NK-92 treated with Interleukin-12 subunit alpha and Interleukin-12 subunit beta, amount 100 ng/mL, for 24 hours (cell line): ENCODE measurements at regions not wholly inside any gene's neighbourhood (a gene's known extent, or its start where the extent isn't known, plus 50 kb on each side); places are given as distances from the start of the nearest gene placed in this dataset.
"Not testable (repeated sequence)": the region's sequence is repeated elsewhere in the genome, so short reads cannot be mapped to it uniquely, and the experiment has no call there.

Experiments
- DNase-seq: peaks from one replicate; lab custom pipeline; 2025; lab: John Stamatoyannopoulos, UW

- no peak for DNase-seq
Measured at GRCh38 chr4:107562316-107562715, 157.7 kb downstream of the PAPSS1 start.

DNA sequence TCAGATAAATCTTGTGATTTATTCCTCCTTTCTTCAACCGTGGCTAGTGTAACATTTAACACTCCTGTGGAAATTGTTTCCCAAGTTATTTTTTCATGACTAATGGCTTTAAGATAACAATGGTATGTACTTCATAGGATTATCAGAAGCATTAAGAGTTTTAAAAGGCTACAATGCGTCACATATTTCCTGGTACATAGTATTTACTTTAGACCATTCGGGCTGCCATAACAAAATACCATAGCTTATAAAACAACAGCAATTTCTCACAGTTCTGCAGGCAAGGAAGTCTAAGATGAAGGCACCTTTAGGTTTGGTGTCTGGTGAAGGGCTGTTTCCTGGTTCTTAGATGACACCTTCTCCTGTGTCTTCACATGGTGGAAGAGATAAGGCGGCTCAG lies 158.6 kb downstream of the PAPSS1 start:
- DNase-seq, result no peak

DNA sequence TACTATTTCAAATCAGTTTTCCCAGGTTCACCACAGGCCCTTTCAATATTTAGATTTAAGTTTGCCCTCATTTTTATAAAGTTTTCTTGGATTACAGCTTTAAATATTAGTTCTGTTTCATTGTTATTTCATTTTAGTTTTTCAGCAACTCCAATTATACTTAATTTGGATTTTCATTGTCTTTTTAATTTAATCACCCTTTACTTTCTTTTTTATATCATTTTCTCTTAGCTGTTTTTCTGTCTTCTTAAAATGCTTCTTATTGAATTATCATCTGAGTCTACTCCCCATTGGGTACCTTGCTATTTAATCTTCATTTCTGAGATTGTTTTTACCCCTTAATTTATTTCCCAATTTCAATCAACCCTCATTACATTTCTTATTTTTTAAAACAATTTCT lies 160.4 kb downstream of the PAPSS1 start:
- no peak for DNase-seq

- DNase-seq, result no peak
Measured at GRCh38 chr4:107552306-107552705, 167.7 kb downstream of the PAPSS1 start.

GRCh38 chr4:107548211-107548905 lies 171.7 kb downstream of the PAPSS1 start:
- no peak for DNase-seq

DNA sequence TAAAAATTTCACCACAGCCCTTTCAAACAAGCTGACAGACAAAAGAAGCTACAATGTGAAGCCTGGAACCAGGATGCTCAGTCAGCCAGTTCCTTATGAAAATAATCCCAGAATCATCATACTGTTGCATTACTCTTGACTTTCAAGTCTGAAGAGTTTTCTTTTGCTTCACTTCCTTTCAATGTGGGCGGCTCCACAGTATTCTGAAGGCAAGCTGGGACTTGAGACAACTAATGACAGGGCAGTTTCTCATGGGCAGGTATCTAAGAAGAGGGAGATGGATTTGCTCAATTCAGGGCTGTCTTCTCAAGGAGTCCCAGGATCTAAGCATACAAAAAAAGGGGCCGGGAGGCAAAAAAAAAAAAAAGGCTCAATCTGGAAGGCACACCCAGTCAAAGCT lies 173.4 kb downstream of the PAPSS1 start:
- no peak for DNase-seq

DNA sequence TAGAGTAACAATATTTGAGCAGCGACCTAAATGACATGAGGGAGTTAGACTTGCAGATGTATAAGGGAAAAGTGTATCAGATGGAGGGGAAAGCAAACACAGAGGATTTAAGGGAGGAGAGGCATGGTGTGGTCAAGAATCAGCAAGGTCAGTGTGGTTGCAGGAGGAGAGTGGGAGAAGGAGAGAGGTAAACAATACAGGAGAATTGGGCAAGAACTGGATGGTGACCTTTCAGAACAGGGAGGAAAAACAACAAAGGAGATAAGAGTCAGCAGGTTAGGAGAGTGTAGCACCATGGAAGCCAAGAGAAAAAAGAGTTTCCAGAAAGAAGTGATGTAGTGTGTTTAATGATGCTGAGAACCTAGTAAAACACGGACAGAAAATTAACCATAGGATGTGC lies 178.5 kb downstream of the PAPSS1 start:
- no peak for DNase-seq

- DNase-seq, result no peak
Measured at GRCh38 chr4:107531927-107532326, 188.1 kb downstream of the PAPSS1 start.

GRCh38 chr4:107520368-107520767 lies 199.7 kb downstream of the PAPSS1 start:
- DNase-seq, result no peak

DNA sequence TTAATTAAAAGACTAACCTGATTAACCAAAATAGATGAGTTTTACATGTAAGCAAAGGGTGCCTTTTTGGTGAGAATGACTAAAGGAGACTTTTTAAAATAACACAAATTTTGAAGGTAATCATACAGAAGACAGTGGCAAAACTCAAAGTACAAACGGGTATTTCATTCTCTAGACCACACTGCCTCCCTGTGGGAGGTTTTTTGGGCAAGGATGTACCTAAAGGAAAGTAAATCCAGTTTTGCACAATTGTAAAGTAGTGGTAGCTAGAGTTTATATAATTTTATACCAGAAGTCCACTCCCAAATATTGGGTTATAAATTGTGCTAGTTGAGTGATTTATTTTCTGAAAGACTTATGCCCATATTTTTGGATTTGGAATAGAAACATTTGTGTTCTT lies 201.0 kb downstream of the PAPSS1 start:
- DNase-seq, result no peak

GRCh38 chr4:107518076-107518475 lies 202.0 kb downstream of the PAPSS1 start:
- no peak for DNase-seq

- DNase-seq, result no peak
Measured at GRCh38 chr4:107512549-107512948, 207.5 kb downstream of the PAPSS1 start.

DNA sequence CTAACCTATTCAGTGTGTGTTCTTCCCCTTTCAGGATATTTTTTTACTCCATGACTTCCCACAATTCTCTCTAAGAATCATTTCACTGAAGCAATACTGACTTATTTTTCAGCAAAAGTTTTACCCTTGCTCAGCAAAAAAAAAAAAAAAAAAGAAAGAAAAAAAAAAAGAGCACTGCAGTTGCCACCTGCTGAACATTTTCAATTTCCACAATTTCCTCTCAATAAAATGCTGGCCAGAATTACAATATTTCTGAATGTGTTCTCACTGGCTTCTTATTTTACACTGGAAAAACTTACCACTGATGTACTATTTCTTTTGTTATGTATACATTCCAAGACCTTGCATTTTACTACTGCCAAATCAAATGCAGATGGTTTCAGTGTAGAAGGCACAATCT lies 210.4 kb downstream of the PAPSS1 start:
- DNase-seq, result no peak

DNA sequence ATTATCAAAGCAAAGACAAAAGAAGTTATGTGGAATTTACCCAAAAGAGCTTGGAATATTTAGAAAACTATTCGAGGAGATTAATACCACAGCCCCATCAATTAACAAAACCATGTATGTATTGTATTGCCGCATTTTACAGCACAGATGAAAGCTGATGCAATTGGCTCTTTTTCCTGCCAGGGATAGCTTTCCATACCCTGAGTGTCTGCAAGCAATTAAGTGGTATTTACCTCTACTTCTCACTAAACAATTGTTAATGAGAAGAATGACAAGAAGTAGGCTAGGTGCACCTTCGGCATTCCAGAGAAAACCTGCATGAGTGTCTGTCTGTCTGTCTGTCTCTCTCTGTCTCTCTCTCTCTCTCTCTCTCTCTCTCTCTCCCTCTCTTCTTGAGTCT lies 219.5 kb downstream of the PAPSS1 start:
- no peak for DNase-seq

GRCh38 chr4:107497054-107497453 lies 223.0 kb downstream of the PAPSS1 start:
- DNase-seq, result no peak

GRCh38 chr4:107492566-107492965 lies 227.5 kb downstream of the PAPSS1 start:
- no peak for DNase-seq

- no peak for DNase-seq
Measured at GRCh38 chr4:107490116-107490515, 229.9 kb downstream of the PAPSS1 start.

GRCh38 chr4:107483621-107484020 lies 236.4 kb downstream of the PAPSS1 start:
- DNase-seq, result not testable (repeated sequence)

- no peak for DNase-seq
Measured at GRCh38 chr4:107482546-107482945, 237.5 kb downstream of the PAPSS1 start.

GRCh38 chr4:107478327-107478980 lies 241.6 kb downstream of the PAPSS1 start:
- DNase-seq, result no peak

- DNase-seq, result no peak
Measured at GRCh38 chr4:107473126-107473525, 246.9 kb downstream of the PAPSS1 start.

DNA sequence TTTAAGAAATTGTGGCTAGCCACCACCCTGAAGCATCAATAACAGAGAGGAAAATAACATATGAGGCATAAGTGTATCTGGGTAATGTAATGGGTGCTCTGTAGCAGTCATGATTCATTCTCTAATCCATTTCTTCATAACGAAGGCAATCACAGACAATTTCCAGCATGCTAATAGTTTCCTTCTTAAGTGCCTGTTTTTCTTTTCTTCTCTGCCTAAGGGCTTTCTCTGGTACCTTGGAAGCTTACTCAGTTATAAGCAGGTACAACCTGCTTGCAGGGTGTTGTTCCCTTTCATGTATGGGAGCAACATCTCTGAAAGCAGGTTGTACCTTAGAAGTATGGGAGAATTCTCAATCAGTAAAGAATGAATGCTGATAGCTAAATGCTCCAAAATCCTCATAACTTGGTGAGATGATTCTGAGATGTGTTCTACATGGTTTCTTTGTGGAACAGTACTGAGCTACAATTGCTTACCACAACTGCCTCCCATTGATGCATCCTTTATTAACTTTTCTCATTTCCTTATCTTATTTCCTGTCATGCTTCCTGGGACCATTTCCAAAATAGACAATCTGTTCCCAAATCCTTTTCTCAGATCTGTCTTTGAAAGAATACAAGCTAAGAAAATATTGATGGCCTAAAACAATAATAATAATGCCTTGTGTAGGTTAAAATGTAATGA lies 247.6 kb downstream of the PAPSS1 start:
- no peak for DNase-seq

DNA sequence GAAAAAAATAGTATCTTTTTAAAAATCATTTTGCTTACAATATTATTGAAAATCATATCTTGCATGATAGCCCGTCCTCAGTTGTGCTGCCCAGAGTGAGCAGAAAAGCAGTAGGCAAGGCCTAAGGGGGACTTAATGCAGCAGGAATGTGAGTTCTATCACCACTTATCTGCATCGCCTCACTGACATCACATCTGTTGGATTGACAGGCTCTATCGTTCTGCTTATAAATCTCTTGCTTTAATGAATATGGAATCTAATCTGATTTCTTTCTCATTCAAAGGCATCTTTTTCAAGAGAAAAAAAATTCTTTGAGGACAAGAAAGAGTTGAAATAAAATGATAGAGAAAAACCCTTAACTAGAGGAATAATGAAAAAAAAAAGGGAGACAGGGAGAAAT lies 249.9 kb downstream of the PAPSS1 start:
- no peak for DNase-seq
